Skeletal muscle tissue (tissue), 3 donors: ENCODE measurements at regions not wholly inside any gene's neighbourhood (a gene's known extent, or its start where the extent isn't known, plus 50 kb on each side); places are given as distances from the start of the nearest gene placed in this dataset.
"Not testable (repeated sequence)": the region's sequence is repeated elsewhere in the genome, so short reads cannot be mapped to it uniquely, and the experiment has no call there.

Experiments used
- H3K27ac ChIP-seq: one replicate; pipeline ENCODE4 v1.7.0; 2013; ENCODE audit warnings: mild to moderate bottlenecking, low read depth, low read length, inconsistent platforms
- H3K27me3 ChIP-seq, 3 donors: one replicate each; pipeline ENCODE4 v1.7.0; 2013; ENCODE audit warnings: low read length in 3 of 3; ENCODE audit not compliant: control insufficient read depth in 3 of 3, insufficient read depth in 3 of 3
- H3K36me3 ChIP-seq, 3 donors: one replicate each; pipeline ENCODE4 v1.7.0; 2013; ENCODE audit warnings: low read length in 3 of 3; ENCODE audit not compliant: control insufficient read depth in 3 of 3, insufficient read depth in 3 of 3
- H3K4me1 ChIP-seq, 3 donors: one replicate each; pipeline ENCODE4 v1.7.0; 2013; ENCODE audit warnings: low read length in 3 of 3, mild to moderate bottlenecking in 3 of 3; ENCODE audit not compliant: control insufficient read depth in 3 of 3, insufficient read depth in 3 of 3
- H3K4me3 ChIP-seq, 3 donors: one replicate each; pipeline ENCODE4 v1.7.0; 2013; ENCODE audit warnings: low read length in 3 of 3
- H3K9ac ChIP-seq, 3 donors: one replicate each; pipeline ENCODE4 v1.7.0; 2013; ENCODE audit warnings: low read length in 3 of 3, mild to moderate bottlenecking in 3 of 3, moderate library complexity in 2 of 3, low read depth in 1 of 3
- H3K9me3 ChIP-seq, 3 donors: one replicate each; pipeline ENCODE4 v1.7.0; 2013; ENCODE audit warnings: low read length in 3 of 3; ENCODE audit not compliant: control insufficient read depth in 3 of 3
- donor health status: Osteomylitis.

- no peaks in the 10 kb centered on the region for H3K4me1 ChIP-seq
- H3K36me3 ChIP-seq = no peaks in the 10 kb centered on the region
- peaks cover 0 to 1% (median 0%) of the 10 kb centered on the region in 3 donors for H3K9me3 ChIP-seq
- H3K27me3 ChIP-seq = peaks cover 0 to 4% (median 0%) of the 10 kb centered on the region in 3 donors
- H3K9ac ChIP-seq = no peak overlapping the region
- H3K27ac ChIP-seq = no peak overlapping the region
- H3K4me3 ChIP-seq = no peak overlapping the region
These were observed 183.9 kb upstream of the TSHZ3 start for GRCh38 chr19:31533114-31533513.

- Histone ChIP-seq H3K4me3 (no peak overlapping the region), H3K27me3 (peaks cover 0 to 4% (median 0%) of the 10 kb centered on the region in 3 donors), H3K9ac (no peak overlapping the region), H3K27ac (no peak overlapping the region), H3K9me3 (peaks cover 0 to 1% (median 0%) of the 10 kb centered on the region in 3 donors), H3K4me1 (no peaks in the 10 kb centered on the region), H3K36me3 (no peaks in the 10 kb centered on the region)
These were observed 185.0 kb upstream of the TSHZ3 start for GRCh38 chr19:31534231-31534630.

- no peak overlapping the region for H3K9ac ChIP-seq
- H3K27ac ChIP-seq = no peak overlapping the region
- H3K36me3 ChIP-seq = no peaks in the 10 kb centered on the region
- no peak overlapping the region for H3K4me3 ChIP-seq
- peaks cover 0 to 4% (median 4%) of the 10 kb centered on the region in 3 donors for H3K27me3 ChIP-seq
- H3K4me1 ChIP-seq = no peaks in the 10 kb centered on the region
- H3K9me3 ChIP-seq = peaks cover 0 to 1% (median 0%) of the 10 kb centered on the region in 3 donors
These were observed 185.8 kb upstream of the TSHZ3 start for GRCh38 chr19:31534786-31535657.

- peaks cover 0 to 4% (median 3%) of the 10 kb centered on the region in 3 donors for H3K27me3 ChIP-seq
- H3K4me3 ChIP-seq = no peak overlapping the region
- H3K4me1 ChIP-seq = no peaks in the 10 kb centered on the region
- H3K9ac ChIP-seq = no peak overlapping the region
- no peaks in the 10 kb centered on the region for H3K36me3 ChIP-seq
- no peaks in the 10 kb centered on the region for H3K9me3 ChIP-seq
- H3K27ac ChIP-seq = no peak overlapping the region
These were observed 186.6 kb upstream of the TSHZ3 start for GRCh38 chr19:31535691-31536460.

GRCh38 chr19:31537136-31537535, 187.9 kb upstream of the TSHZ3 start:
- Histone ChIP-seq H3K9me3 (no peaks in the 10 kb centered on the region), H3K36me3 (no peaks in the 10 kb centered on the region), H3K27me3 (peaks cover 0 to 4% (median 0%) of the 10 kb centered on the region in 3 donors), H3K4me3 (no peak overlapping the region), H3K4me1 (no peaks in the 10 kb centered on the region), H3K9ac (no peak overlapping the region), H3K27ac (no peak overlapping the region)

GRCh38 chr19:31537902-31538301, 188.7 kb upstream of the TSHZ3 start:
- not testable (repeated sequence) for H3K9me3 ChIP-seq, H3K27ac ChIP-seq, H3K36me3 ChIP-seq, H3K4me3 ChIP-seq, H3K4me1 ChIP-seq, H3K9ac ChIP-seq, H3K27me3 ChIP-seq

- Histone ChIP-seq H3K4me1 (no peaks in the 10 kb centered on the region), H3K9ac (no peak overlapping the region), H3K27me3 (peaks cover 0 to 4% (median 2%) of the 10 kb centered on the region in 3 donors), H3K9me3 (no peaks in the 10 kb centered on the region), H3K36me3 (no peaks in the 10 kb centered on the region), H3K4me3 (no peak overlapping the region), H3K27ac (no peak overlapping the region)
These were observed 189.6 kb upstream of the TSHZ3 start for GRCh38 chr19:31538879-31539278.

- no peak overlapping the region for H3K27ac ChIP-seq
- peaks cover 0 to 4% (median 2%) of the 10 kb centered on the region in 3 donors for H3K27me3 ChIP-seq
These were observed 190.2 kb upstream of the TSHZ3 start for GRCh38 chr19:31539386-31539785.

GRCh38 chr19:31541396-31541795, 192.2 kb upstream of the TSHZ3 start:
- no peaks in the 10 kb centered on the region for H3K4me1 ChIP-seq
- H3K27ac ChIP-seq = no peak overlapping the region
- H3K36me3 ChIP-seq = no peaks in the 10 kb centered on the region

More at GRCh38 chr19:31539386-31539785, 190.2 kb upstream of the TSHZ3 start:
- Histone ChIP-seq H3K4me3 (no peak overlapping the region), H3K4me1 (no peaks in the 10 kb centered on the region), H3K9ac (no peak overlapping the region), H3K36me3 (no peaks in the 10 kb centered on the region), H3K9me3 (no peaks in the 10 kb centered on the region)

GRCh38 chr19:31543456-31543855, 194.2 kb upstream of the TSHZ3 start:
- Histone ChIP-seq H3K27me3 (peaks cover 0 to 4% (median 2%) of the 10 kb centered on the region in 3 donors), H3K4me3 (no peak overlapping the region), H3K9me3 (no peaks in the 10 kb centered on the region), H3K4me1 (no peaks in the 10 kb centered on the region), H3K9ac (no peak overlapping the region), H3K27ac (no peak overlapping the region), H3K36me3 (no peaks in the 10 kb centered on the region)

More at GRCh38 chr19:31541396-31541795, 192.2 kb upstream of the TSHZ3 start:
- Histone ChIP-seq H3K27me3 (peaks cover 0 to 4% (median 2%) of the 10 kb centered on the region in 3 donors), H3K9me3 (no peaks in the 10 kb centered on the region), H3K9ac (no peak overlapping the region), H3K4me3 (no peak overlapping the region)
